PC-9 (cell line): ENCODE measurements at regions not wholly inside any gene's neighbourhood (a gene's known extent, or its start where the extent isn't known, plus 50 kb on each side); places are given as distances from the start of the nearest gene placed in this dataset.

ENCODE experiments used
- EZH2 ChIP-seq: fragments of 200-600 bp; sonication (generic); IDR thresholded peaks from 2 replicates; pipeline ENCODE4 v1.8.0; 2017; ENCODE audit warnings: antibody characterized with exemption, low read depth
- TF ChIP-seq, protein P1 (sequence below): fragments of 200-600 bp; sonication (generic); conservative IDR thresholded peaks from 2 replicates; pipeline ENCODE4 v1.6.1; 2017; ENCODE audit warnings: mixed run types, antibody characterized with exemption, mild to moderate bottlenecking, moderate library complexity

DNA sequence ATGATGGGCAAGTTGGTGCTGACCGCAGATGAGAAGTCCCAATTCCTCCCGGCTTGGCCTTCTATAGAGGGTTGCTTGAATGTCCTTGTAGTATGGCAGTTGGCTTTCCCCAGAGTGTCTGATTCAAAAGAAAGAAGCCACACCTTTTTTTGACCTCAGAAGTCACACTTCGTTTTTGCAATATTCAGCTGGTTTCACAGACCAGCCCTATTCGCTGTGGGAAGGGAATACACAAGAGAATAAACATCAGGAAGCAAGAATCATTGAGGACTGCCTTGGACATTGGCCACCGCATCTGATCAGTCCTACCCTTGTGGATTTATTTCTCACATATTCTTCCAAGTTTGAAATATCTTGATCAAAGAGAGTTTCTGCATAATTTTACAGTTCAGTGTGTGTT is 228.6 kb upstream of the SUCLG2 start:
- TF ChIP-seq, protein P1, sequence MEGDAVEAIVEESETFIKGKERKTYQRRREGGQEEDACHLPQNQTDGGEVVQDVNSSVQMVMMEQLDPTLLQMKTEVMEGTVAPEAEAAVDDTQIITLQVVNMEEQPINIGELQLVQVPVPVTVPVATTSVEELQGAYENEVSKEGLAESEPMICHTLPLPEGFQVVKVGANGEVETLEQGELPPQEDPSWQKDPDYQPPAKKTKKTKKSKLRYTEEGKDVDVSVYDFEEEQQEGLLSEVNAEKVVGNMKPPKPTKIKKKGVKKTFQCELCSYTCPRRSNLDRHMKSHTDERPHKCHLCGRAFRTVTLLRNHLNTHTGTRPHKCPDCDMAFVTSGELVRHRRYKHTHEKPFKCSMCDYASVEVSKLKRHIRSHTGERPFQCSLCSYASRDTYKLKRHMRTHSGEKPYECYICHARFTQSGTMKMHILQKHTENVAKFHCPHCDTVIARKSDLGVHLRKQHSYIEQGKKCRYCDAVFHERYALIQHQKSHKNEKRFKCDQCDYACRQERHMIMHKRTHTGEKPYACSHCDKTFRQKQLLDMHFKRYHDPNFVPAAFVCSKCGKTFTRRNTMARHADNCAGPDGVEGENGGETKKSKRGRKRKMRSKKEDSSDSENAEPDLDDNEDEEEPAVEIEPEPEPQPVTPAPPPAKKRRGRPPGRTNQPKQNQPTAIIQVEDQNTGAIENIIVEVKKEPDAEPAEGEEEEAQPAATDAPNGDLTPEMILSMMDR = no peak
- no peak for TF ChIP-seq EZH2
